Neuron (in vitro differentiated cells): ENCODE measurements at regions not wholly inside any gene's neighbourhood (a gene's known extent, or its start where the extent isn't known, plus 50 kb on each side); places are given as distances from the start of the nearest gene placed in this dataset.

ENCODE experiments used
- H2AFZ ChIP-seq: one replicate; pipeline ENCODE4 v1.6.1; 2013; ENCODE audit warnings: low read depth, mild to moderate bottlenecking, inconsistent platforms, low read length, moderate library complexity
- H3K27me3 ChIP-seq: one replicate; pipeline ENCODE4 v1.6.1; 2013; ENCODE audit warnings: low read length; ENCODE audit not compliant: insufficient read depth
- H3K36me3 ChIP-seq: one replicate; pipeline ENCODE4 v1.6.1; 2013; ENCODE audit warnings: low read length; ENCODE audit not compliant: insufficient read depth
- H3K4me1 ChIP-seq: one replicate; pipeline ENCODE4 v1.6.1; 2013; ENCODE audit warnings: low read length; ENCODE audit not compliant: insufficient read depth
- H3K4me3 ChIP-seq: 2 replicates; pipeline ENCODE4 v1.5.1; 2013; ENCODE audit warnings: mild to moderate bottlenecking, low read length, moderate library complexity
- H3K9me3 ChIP-seq: one replicate; pipeline ENCODE4 v1.6.1; 2013; ENCODE audit warnings: low read length

- H3K4me3 ChIP-seq = no peak overlapping the region
- no peaks in the 10 kb centered on the region for H3K27me3 ChIP-seq
- H2AFZ ChIP-seq = no peak overlapping the region
- H3K4me1 ChIP-seq = no peaks in the 10 kb centered on the region
- H3K36me3 ChIP-seq = no peaks in the 10 kb centered on the region
- H3K9me3 ChIP-seq = no peaks in the 10 kb centered on the region
Observed at GRCh38 chr20:22453244-22454080, 130.9 kb downstream of the FOXA2 start.

GRCh38 chr20:22452442-22453011 is 131.8 kb downstream of the FOXA2 start:
- Histone ChIP-seq H3K9me3 (no peaks in the 10 kb centered on the region), H3K36me3 (no peaks in the 10 kb centered on the region), H3K27me3 (peaks cover 3% of the 10 kb centered on the region), H2AFZ (no peak overlapping the region), H3K4me3 (no peak overlapping the region), H3K4me1 (no peaks in the 10 kb centered on the region)

- Histone ChIP-seq H3K4me3 (no peak overlapping the region), H2AFZ (no peak overlapping the region), H3K9me3 (no peaks in the 10 kb centered on the region), H3K36me3 (no peaks in the 10 kb centered on the region), H3K4me1 (no peaks in the 10 kb centered on the region), H3K27me3 (peaks cover 6% of the 10 kb centered on the region)
Observed at GRCh38 chr20:22450537-22450936, 133.8 kb downstream of the FOXA2 start.

GRCh38 chr20:22449188-22449973 is 135.0 kb downstream of the FOXA2 start:
- Histone ChIP-seq H3K4me1 (no peaks in the 10 kb centered on the region), H3K27me3 (peaks cover 6% of the 10 kb centered on the region), H3K36me3 (no peaks in the 10 kb centered on the region), H3K4me3 (no peak overlapping the region), H3K9me3 (no peaks in the 10 kb centered on the region), H2AFZ (no peak overlapping the region)

- Histone ChIP-seq H3K27me3 (peaks cover 6% of the 10 kb centered on the region), H3K4me1 (no peaks in the 10 kb centered on the region), H3K4me3 (no peak overlapping the region), H2AFZ (no peak overlapping the region), H3K36me3 (no peaks in the 10 kb centered on the region), H3K9me3 (no peaks in the 10 kb centered on the region)
Observed at GRCh38 chr20:22447447-22447778, 137.0 kb downstream of the FOXA2 start.

GRCh38 chr20:22446613-22447446 is 137.5 kb downstream of the FOXA2 start:
- H3K4me3 ChIP-seq = no peak overlapping the region
- H3K36me3 ChIP-seq = no peaks in the 10 kb centered on the region
- peaks cover 6% of the 10 kb centered on the region for H3K27me3 ChIP-seq
- no peaks in the 10 kb centered on the region for H3K9me3 ChIP-seq
- no peak overlapping the region for H2AFZ ChIP-seq
- no peaks in the 10 kb centered on the region for H3K4me1 ChIP-seq

- peaks cover 2% of the 10 kb centered on the region for H3K27me3 ChIP-seq
- no peak overlapping the region for H3K4me3 ChIP-seq
- no peaks in the 10 kb centered on the region for H3K36me3 ChIP-seq
- H3K9me3 ChIP-seq = no peaks in the 10 kb centered on the region
- no peaks in the 10 kb centered on the region for H3K4me1 ChIP-seq
- H2AFZ ChIP-seq = no peak overlapping the region
Observed at GRCh38 chr20:22442318-22442717, 142.1 kb downstream of the FOXA2 start.

GRCh38 chr20:22438926-22439325 is 145.4 kb downstream of the FOXA2 start:
- Histone ChIP-seq H2AFZ (no peak overlapping the region), H3K4me1 (no peaks in the 10 kb centered on the region), H3K4me3 (no peak overlapping the region), H3K9me3 (no peaks in the 10 kb centered on the region), H3K27me3 (no peaks in the 10 kb centered on the region), H3K36me3 (no peaks in the 10 kb centered on the region)

- Histone ChIP-seq H3K27me3 (no peaks in the 10 kb centered on the region), H3K4me3 (no peak overlapping the region), H3K4me1 (no peaks in the 10 kb centered on the region), H3K36me3 (no peaks in the 10 kb centered on the region), H3K9me3 (no peaks in the 10 kb centered on the region), H2AFZ (no peak overlapping the region)
Observed at GRCh38 chr20:22438346-22438745, 146.0 kb downstream of the FOXA2 start.

- H2AFZ ChIP-seq = no peak overlapping the region
- H3K9me3 ChIP-seq = no peaks in the 10 kb centered on the region
- H3K4me1 ChIP-seq = no peaks in the 10 kb centered on the region
- no peaks in the 10 kb centered on the region for H3K27me3 ChIP-seq
- H3K36me3 ChIP-seq = no peaks in the 10 kb centered on the region
- H3K4me3 ChIP-seq = no peak overlapping the region
Observed at GRCh38 chr20:22437354-22437753, 147.0 kb downstream of the FOXA2 start.

GRCh38 chr20:22431419-22431818 is 153.0 kb downstream of the FOXA2 start:
- Histone ChIP-seq H3K27me3 (peaks cover 15% of the 10 kb centered on the region), H3K4me3 (no peak overlapping the region), H3K36me3 (no peaks in the 10 kb centered on the region), H3K9me3 (no peaks in the 10 kb centered on the region), H2AFZ (no peak overlapping the region), H3K4me1 (peaks cover 8% of the 10 kb centered on the region)

- Histone ChIP-seq H3K9me3 (no peaks in the 10 kb centered on the region), H3K27me3 (peaks cover 15% of the 10 kb centered on the region), H2AFZ (no peak overlapping the region), H3K36me3 (no peaks in the 10 kb centered on the region), H3K4me1 (peaks cover 8% of the 10 kb centered on the region), H3K4me3 (no peak overlapping the region)
Observed at GRCh38 chr20:22430746-22431168, 153.6 kb downstream of the FOXA2 start.
